ENCODE measurements at regions not wholly inside any gene's neighbourhood (a gene's known extent, or its start where the extent isn't known, plus 50 kb on each side); places are given as distances from the start of the nearest gene placed in this dataset.

GRCh38 chr2:240229005-240229404, 88.5 kb upstream of the OTOS start:
- H4K20me1 ChIP-seq (replicated peaks in 1 of 2; ENCODE audit: control insufficient read depth in 1 of 2, insufficient read depth in 2 of 2, low read length in 2 of 2): no peaks in the 10 kb centered on the region
- no peak overlapping the region for H2BK120ac ChIP-seq (replicated peaks; ENCODE audit: low read depth, low read length)
- no peak overlapping the region for H2AFZ ChIP-seq (ENCODE audit: low read length)
- no peak overlapping the region for H2BK15ac ChIP-seq (ENCODE audit: low read length)
- H3K79me2 ChIP-seq (ENCODE audit: control insufficient read depth in 1 of 2, insufficient read depth in 2 of 2, low read length in 2 of 2): no peaks in the 10 kb centered on the region
- POLR2A ChIA-PET (ENCODE audit: partially characterized antibody): no interaction called here
- H3K4ac ChIP-seq (replicated peaks; ENCODE audit: insufficient read length, low read depth, low read length): no peak overlapping the region
- H2BK12ac ChIP-seq (ENCODE audit: low read depth, low read length): no peak overlapping the region
- H3K9me3 ChIP-seq (ENCODE audit: insufficient read depth in 2 of 2, low read depth in 1 of 2, low read length in 1 of 2): peaks cover 10 to 24% of the 10 kb centered on the region in 2 experiments
- TF ChIP-seq GABPA (IDR thresholded peaks at IDR 0.05; ENCODE audit: borderline replicate concordance, insufficient read depth, low read length) (no peak), BCL11A (IDR thresholded peaks at IDR 0.05; ENCODE audit: low read depth in 2 of 2, low read length in 2 of 2) (no peak), KDM1A (IDR thresholded peaks at IDR 0.05; ENCODE audit: borderline replicate concordance, low read length) (peak; percentile 33; the same call in 1 of the 2 replicates)
- H3K27ac ChIP-seq (ENCODE audit: low read depth, low read length): no peak overlapping the region
- H3K23ac ChIP-seq (ENCODE audit: insufficient read length): no peak overlapping the region
- H3K4me3 ChIP-seq (ENCODE audit: extremely low read depth in 1 of 4, insufficient read depth in 2 of 4, low read depth in 3 of 4, low read length in 4 of 4): no peak overlapping the region
- no peaks in the 10 kb centered on the region for H3K36me3 ChIP-seq (ENCODE audit: control insufficient read depth in 2 of 4, insufficient read depth in 4 of 4, low read length in 3 of 4)
- FAIRE-seq (no peak), DNase-seq (ENCODE audit: low read depth in 1 of 2, low spot score in 2 of 2) (no peak)
- H3K9ac ChIP-seq (replicated peaks in 1 of 4; ENCODE audit: extremely low read depth in 1 of 4, low read depth in 3 of 4, low read length in 3 of 4): no peak overlapping the region
- peaks cover 5% of the 10 kb centered on the region; the same call in 1 of the 2 replicates for H3K23me2 ChIP-seq (ENCODE audit: low read depth, low read length)
- no peak overlapping the region for H4K8ac ChIP-seq (ENCODE audit: extremely low read depth, insufficient read depth, low read length)
- no peak overlapping the region for H3K56ac ChIP-seq (replicated peaks; ENCODE audit: insufficient read length, low read depth, low read length)
- H3K79me1 ChIP-seq (ENCODE audit: low read depth, low read length): no peaks in the 10 kb centered on the region
- no peak overlapping the region for H4K91ac ChIP-seq (replicated peaks; ENCODE audit: insufficient read length, low read length)
- no peak overlapping the region for H3K18ac ChIP-seq (ENCODE audit: extremely low read depth, low read length)
- H3K14ac ChIP-seq (ENCODE audit: insufficient read length): no peak overlapping the region
- H2BK5ac ChIP-seq (ENCODE audit: low read depth, low read length): no peak overlapping the region
- no peak overlapping the region for H2AK5ac ChIP-seq (ENCODE audit: low read depth, low read length)
- WGBS, 2 experiments (ENCODE audit: extremely low coverage in 1 of 2, insufficient coverage in 1 of 2, insufficient read length in 1 of 2, insufficient replicate concordance in 2 of 2, low coverage in 1 of 2, low lambda C conversion rate in 2 of 2, missing lambda C conversion rate in 1 of 2): 93% methylated on average over 1 of the region's 1 CpG; no CpG with 5 or more reads in 1 of the 2 experiments
- H2BK20ac ChIP-seq (ENCODE audit: low read length): no peak overlapping the region
- H4K5ac ChIP-seq (ENCODE audit: insufficient read length, low read depth, low read length): no peak overlapping the region
- CTCF ChIA-PET (ENCODE audit: partially characterized antibody): interaction anchor here (0.6 to 0.7 kb wide), 2 partner anchors 523 to 1213 kb away, joined by 3 to 5 read pairs; no protein-coding TSS in a partner anchor
- no peaks in the 10 kb centered on the region for H3K27me3 ChIP-seq (replicated peaks in 1 of 4; ENCODE audit: control insufficient read depth in 3 of 4, extremely low read depth in 1 of 4, insufficient read depth in 3 of 4, low read length in 3 of 4)
- no peak overlapping the region for H3K4me2 ChIP-seq (ENCODE audit: insufficient read depth in 1 of 2, low read depth in 2 of 2, low read length in 2 of 2)
- H3K4me1 ChIP-seq (replicated peaks in 1 of 4; ENCODE audit: control insufficient read depth in 3 of 4, insufficient read depth in 4 of 4, low read length in 3 of 4): peaks cover 0 to 3% (median under 1%) of the 10 kb centered on the region in 4 experiments; a peak in 2 of 7 replicates

All from H1 (cell line).